ENCODE measurements at regions not wholly inside any gene's neighbourhood (a gene's known extent, or its start where the extent isn't known, plus 50 kb on each side); places are given as distances from the start of the nearest gene placed in this dataset.

DNA sequence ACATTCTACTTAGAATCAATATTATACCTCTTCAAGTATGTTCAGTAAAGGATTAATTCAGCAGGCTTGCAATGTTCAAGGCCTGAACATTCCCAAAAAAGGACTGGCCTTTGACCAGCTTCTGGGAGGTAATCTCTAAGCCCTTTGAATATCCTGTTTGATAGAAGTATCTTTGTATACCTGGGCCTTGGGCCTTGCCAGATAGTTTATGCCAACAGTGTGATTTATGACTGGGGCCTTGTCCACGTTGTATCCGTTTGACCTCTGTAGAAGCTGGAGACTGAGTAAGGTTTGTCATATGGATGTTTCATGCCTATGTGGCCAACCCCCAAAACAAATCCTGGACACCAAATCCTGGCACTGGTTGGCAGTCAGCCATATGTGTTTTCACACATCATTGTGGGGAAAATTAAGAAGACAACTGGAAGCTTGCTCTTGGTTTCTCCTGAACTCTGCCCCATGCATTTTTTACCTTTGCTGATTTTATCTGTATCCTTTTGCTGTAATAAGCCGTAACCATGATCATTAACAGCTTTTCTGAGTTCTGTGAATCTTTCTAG is 92.1 kb downstream of the RMI1 start:
- no peak for TF ChIP-seq EZH2 (IDR thresholded peaks at IDR 0.05; ENCODE audit: low read length)
- TF ChIP-seq, protein P1, sequence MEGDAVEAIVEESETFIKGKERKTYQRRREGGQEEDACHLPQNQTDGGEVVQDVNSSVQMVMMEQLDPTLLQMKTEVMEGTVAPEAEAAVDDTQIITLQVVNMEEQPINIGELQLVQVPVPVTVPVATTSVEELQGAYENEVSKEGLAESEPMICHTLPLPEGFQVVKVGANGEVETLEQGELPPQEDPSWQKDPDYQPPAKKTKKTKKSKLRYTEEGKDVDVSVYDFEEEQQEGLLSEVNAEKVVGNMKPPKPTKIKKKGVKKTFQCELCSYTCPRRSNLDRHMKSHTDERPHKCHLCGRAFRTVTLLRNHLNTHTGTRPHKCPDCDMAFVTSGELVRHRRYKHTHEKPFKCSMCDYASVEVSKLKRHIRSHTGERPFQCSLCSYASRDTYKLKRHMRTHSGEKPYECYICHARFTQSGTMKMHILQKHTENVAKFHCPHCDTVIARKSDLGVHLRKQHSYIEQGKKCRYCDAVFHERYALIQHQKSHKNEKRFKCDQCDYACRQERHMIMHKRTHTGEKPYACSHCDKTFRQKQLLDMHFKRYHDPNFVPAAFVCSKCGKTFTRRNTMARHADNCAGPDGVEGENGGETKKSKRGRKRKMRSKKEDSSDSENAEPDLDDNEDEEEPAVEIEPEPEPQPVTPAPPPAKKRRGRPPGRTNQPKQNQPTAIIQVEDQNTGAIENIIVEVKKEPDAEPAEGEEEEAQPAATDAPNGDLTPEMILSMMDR (optimal IDR thresholded peaks at IDR 0.05 in 1 of 3, IDR thresholded peaks at IDR 0.05 in 1 of 3, conservative IDR thresholded peaks at IDR 0.05 in 1 of 3; ENCODE audit: extremely low read depth in 1 of 3, insufficient read depth in 2 of 3, low read length in 3 of 3): no peak

Data from keratinocyte (primary cell).